GM12878 (cell line): ENCODE measurements at regions not wholly inside any gene's neighbourhood (a gene's known extent, or its start where the extent isn't known, plus 50 kb on each side); places are given as distances from the start of the nearest gene placed in this dataset.

Experiments used
- ATAC-seq: fragments of 200-7000 bp; cut with Tn5 transposase; 3 replicates; pipeline ENCODE4 v1.9.1; 2020; ENCODE audit warnings: mild to moderate bottlenecking, moderate library complexity
- BruUV-seq: library from RNA; stranded (reverse); fragments of 400-500 nt; replicated peaks from 2 replicates; lab custom pipeline; 2021; lab: Mats Ljungman, UMichigan
- CTCF ChIA-PET: fragments of 300-600 bp; sonication (Branson Sonifier 250); formaldehyde crosslinking; extraction: SDS; loops from one replicate; lab custom pipeline; 2021; ENCODE audit warnings: inconsistent platforms; lab: Yijun Ruan, JAX
- POLR2A ChIA-PET: fragments of 350-600 bp; formaldehyde crosslinking; extraction: SDS; loops from one replicate; lab custom pipeline; 2021; ENCODE audit warnings: inconsistent platforms; lab: Charles Lee
- RAD21 ChIA-PET: fragments of 300-600 bp; sonication (Branson Sonifier 250); formaldehyde crosslinking; loops from one replicate; lab custom pipeline; 2023; ENCODE audit warnings: antibody characterized with exemption; ENCODE audit not compliant: unreplicated experiment; lab: Charles Lee
- SMC1A ChIA-PET: fragments of 300-600 bp; sonication (Branson Sonifier 250); formaldehyde crosslinking; loops from one replicate; lab custom pipeline; 2023; ENCODE audit not compliant: unreplicated experiment, uncharacterized antibody; lab: Charles Lee
- DNase-seq: peaks from one replicate; pipeline ENCODE4 v3.0.0-alpha.2; 2011; ENCODE audit warnings: low read depth, low spot score
- FAIRE-seq: peaks from 3 replicates; lab custom pipeline; 2011; peaks lifted over from hg19 to GRCh38; lab: Jason Lieb, UNC
- H2AFZ ChIP-seq: 2 replicates; pipeline ENCODE4 v1.6.0; 2011; ENCODE audit warnings: low read depth, low read length, control low read depth; ENCODE audit not compliant: control insufficient read depth
- H3K27ac ChIP-seq: 2 replicates; pipeline ENCODE4 v1.5.1; 2011; ENCODE audit warnings: control low read depth; ENCODE audit not compliant: control insufficient read depth, insufficient read depth
- H3K27me3 ChIP-seq, 2 experiments: replicated peaks in 1 of 2; 2 replicates each; pipeline versions ENCODE4 v1.6.0 to v1.6.1; 2011; ENCODE audit warnings: low read length in 1 of 2; ENCODE audit not compliant: control insufficient read depth in 2 of 2, insufficient read depth in 2 of 2
- H3K36me3 ChIP-seq, 2 experiments: 2 replicates each; pipeline ENCODE4 v1.5.1; 2011; ENCODE audit warnings: low read length in 1 of 2; ENCODE audit not compliant: control insufficient read depth in 2 of 2, insufficient read depth in 2 of 2
- H3K4me1 ChIP-seq: 2 replicates; pipeline ENCODE4 v1.6.1; 2011; ENCODE audit warnings: mild to moderate bottlenecking, low read length, moderate library complexity, mixed read lengths; ENCODE audit not compliant: control insufficient read depth, insufficient read depth
- H3K4me2 ChIP-seq: 2 replicates; pipeline ENCODE4 v1.6.0; 2011; ENCODE audit warnings: control low read depth; ENCODE audit not compliant: control insufficient read depth, insufficient read depth
- H3K4me3 ChIP-seq: fragments of 200-600 bp; sonication (generic); 2 replicates; pipeline ENCODE4 v1.5.1; 2016
- H3K79me2 ChIP-seq: 2 replicates; pipeline ENCODE4 v1.6.0; 2011; ENCODE audit warnings: low read length; ENCODE audit not compliant: control insufficient read depth, insufficient read depth
- H3K9ac ChIP-seq: 2 replicates; pipeline ENCODE4 v1.8.0; 2011; ENCODE audit warnings: low read length, control low read depth, mixed read lengths; ENCODE audit not compliant: control insufficient read depth, insufficient read depth
- H3K9me3 ChIP-seq: replicated peaks from 3 replicates; pipeline ENCODE4 v1.5.1; 2011; ENCODE audit warnings: mild to moderate bottlenecking, low read length; ENCODE audit not compliant: control insufficient read depth, insufficient read depth
- H4K20me1 ChIP-seq: 2 replicates; pipeline ENCODE4 v1.6.0; 2011; ENCODE audit not compliant: control insufficient read depth, insufficient read depth
- ATF3 ChIP-seq: IDR thresholded peaks from 2 replicates; pipeline ENCODE4 v1.6.1; 2011; ENCODE audit warnings: low read depth, mild to moderate bottlenecking, low read length, moderate library complexity, borderline replicate concordance; ENCODE audit errors: extremely low read depth
- ATF7 ChIP-seq: fragments of 450-650 bp; IDR thresholded peaks from 2 replicates; pipeline ENCODE4 v1.6.1; 2016; ENCODE audit warnings: low read depth, mild to moderate bottlenecking
- BHLHE40 ChIP-seq, 2 experiments: fragments of 450-650 bp in 1 of 2; IDR thresholded peaks; 2 replicates each; pipeline ENCODE4 v1.6.1; 2011 to 2017; ENCODE audit warnings: low read depth in 2 of 2, borderline replicate concordance in 1 of 2, improper control_type of control experiment in 1 of 2, low read length in 1 of 2, mild to moderate bottlenecking in 1 of 2
- CHD4 ChIP-seq: fragments of 200-600 bp; sonication (generic); IDR thresholded peaks from 2 replicates; pipeline ENCODE4 v1.6.1; 2016; ENCODE audit warnings: mild to moderate bottlenecking
- FOS ChIP-seq: IDR thresholded peaks from 3 replicates; pipeline ENCODE4 v1.6.1; 2011; ENCODE audit warnings: borderline replicate concordance; ENCODE audit not compliant: insufficient read length; ENCODE audit errors: extremely low read depth
- GATAD2B ChIP-seq: fragments of 450-650 bp; conservative IDR thresholded peaks from 2 replicates; pipeline ENCODE4 v1.6.1; 2017; ENCODE audit warnings: low read depth, mild to moderate bottlenecking, moderate library complexity
- NFXL1 ChIP-seq: fragments of 450-650 bp; IDR thresholded peaks from 2 replicates; pipeline ENCODE4 v1.6.1; 2017; ENCODE audit warnings: antibody characterized with exemption, mild to moderate bottlenecking, borderline replicate concordance
- NKRF ChIP-seq: fragments of 450-650 bp; conservative IDR thresholded peaks from 2 replicates; pipeline ENCODE4 v1.6.1; 2017; ENCODE audit warnings: mild to moderate bottlenecking, moderate library complexity
- RCOR1 ChIP-seq: conservative IDR thresholded peaks from 2 replicates; pipeline ENCODE4 v1.6.1; 2012; ENCODE audit warnings: low read depth, low read length, improper control_type of control experiment
- SMARCA5 ChIP-seq: fragments of 450-650 bp; IDR thresholded peaks from 2 replicates; pipeline ENCODE4 v1.6.1; 2017; ENCODE audit warnings: mild to moderate bottlenecking
- SREBF2 ChIP-seq: IDR thresholded peaks from 2 replicates; pipeline ENCODE4 v1.6.1; 2012; ENCODE audit warnings: mild to moderate bottlenecking, low read length
- TCF7 ChIP-seq: IDR thresholded peaks from 2 replicates; pipeline ENCODE4 v1.6.1; 2014; ENCODE audit warnings: antibody characterized with exemption, borderline replicate concordance
- ZNF24 ChIP-seq: fragments of 450-650 bp; IDR thresholded peaks from 2 replicates; pipeline ENCODE4 v1.6.1; 2017; ENCODE audit warnings: antibody characterized with exemption, mild to moderate bottlenecking
- ZNF274 ChIP-seq: IDR thresholded peaks from one replicate; pipeline ENCODE4 v1.8.0; 2011; ENCODE audit not compliant: insufficient read length, insufficient read depth
- ZNF384 ChIP-seq: IDR thresholded peaks from 2 replicates; pipeline ENCODE4 v1.6.1; 2012; ENCODE audit warnings: low read depth, mild to moderate bottlenecking, low read length, improper control_type of control experiment, borderline replicate concordance
- ZNF622 ChIP-seq: fragments of 450-650 bp; IDR thresholded peaks from 2 replicates; pipeline ENCODE4 v1.6.1; 2017; ENCODE audit warnings: mild to moderate bottlenecking, inconsistent platforms
- WGBS: methylation state at CpG from one replicate; pipeline ENCODE4 v1.1.6; 2016; ENCODE audit warnings: low lambda C conversion rate; ENCODE audit not compliant: insufficient replicate concordance, insufficient coverage; ENCODE audit errors: missing lambda C conversion rate; 5-methylcytosine and 5-hydroxymethylcytosine counted together
- in situ Hi-C: fragments of 300-500 bp; cut with MboI; formaldehyde crosslinking; loops from 9 replicates; pipeline ENCODE4 v1.14.3; 2018; ENCODE audit warnings: mixed read lengths
- intact Hi-C: fragments of 100-400 bp; cut with micrococcal nuclease; formaldehyde crosslinking; loops from one replicate; pipeline ENCODE4 v1.14.2; 2022; ENCODE audit not compliant: unreplicated experiment
- TF ChIP-seq, protein P1 (sequence below): IDR thresholded peaks from 2 replicates; pipeline ENCODE4 v1.6.1; 2011; ENCODE audit warnings: borderline replicate concordance, low read depth, mild to moderate bottlenecking, moderate library complexity, mixed read lengths, low read length; ENCODE audit not compliant: insufficient read depth; ENCODE audit errors: extremely low read length

DNA sequence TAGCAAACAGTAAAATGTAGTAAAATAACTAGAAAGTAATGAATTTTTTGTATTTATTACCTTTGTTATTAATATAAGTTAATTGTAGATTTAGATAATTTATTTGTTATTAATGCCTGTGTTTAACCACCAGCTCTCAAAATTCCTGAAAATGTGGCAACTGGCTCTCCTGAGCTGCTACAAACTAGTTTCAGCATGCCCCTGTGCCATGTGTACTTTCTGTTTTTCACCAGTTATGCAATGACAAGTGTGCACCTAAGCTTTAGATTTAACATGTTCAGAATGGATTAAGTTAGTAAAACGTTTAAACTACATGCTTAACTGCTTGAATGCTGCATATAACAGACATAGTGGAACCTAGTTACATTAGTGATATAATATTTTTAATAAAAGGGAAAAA lies 88.1 kb downstream of the POSTN start (continued):
- TF ChIP-seq ZNF274 (no peak), ZNF384 (no peak)

DNA sequence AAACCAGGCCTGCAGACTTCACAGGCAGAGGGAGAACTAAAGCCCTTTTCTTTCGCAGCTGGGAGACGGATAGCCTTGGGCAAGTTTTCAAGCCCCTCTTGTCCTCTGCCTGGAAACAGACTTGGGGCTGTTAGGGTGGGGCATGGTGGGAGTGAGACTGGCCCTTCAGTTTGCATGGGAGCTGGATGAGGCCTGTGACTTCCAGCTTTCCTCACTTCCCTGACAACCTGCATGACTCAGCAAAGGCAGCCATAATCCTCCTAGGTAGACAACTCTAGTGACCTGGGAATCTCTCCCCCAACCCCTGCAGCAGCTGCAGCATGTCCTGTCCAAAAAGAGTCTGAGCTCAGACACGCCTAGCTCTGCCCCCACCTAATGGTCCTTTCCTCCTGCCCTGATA lies 93.0 kb downstream of the POSTN start:
- H2AFZ ChIP-seq = no peak overlapping the region
- DNase-seq (no peak), ATAC-seq (no peak), FAIRE-seq (no peak)
- in situ Hi-C loops (no loop called here), intact Hi-C loops (no loop called here)
- no peak overlapping the region for H3K27ac ChIP-seq
- ChIA-PET POLR2A (no interaction called here), RAD21 (no interaction called here), CTCF (no interaction called here), SMC1A (no interaction called here)
- no peaks in the 10 kb centered on the region for H3K27me3 ChIP-seq
- no peak for TF ChIP-seq FOS
- no peak for TF ChIP-seq SREBF2
- TF ChIP-seq SMARCA5 = no peak
- TF ChIP-seq NKRF = no peak
- TF ChIP-seq ATF3 = no peak
- no peak for TF ChIP-seq RCOR1
- TF ChIP-seq TCF7 = no peak
- no peak for TF ChIP-seq GATAD2B
- TF ChIP-seq, protein P1, sequence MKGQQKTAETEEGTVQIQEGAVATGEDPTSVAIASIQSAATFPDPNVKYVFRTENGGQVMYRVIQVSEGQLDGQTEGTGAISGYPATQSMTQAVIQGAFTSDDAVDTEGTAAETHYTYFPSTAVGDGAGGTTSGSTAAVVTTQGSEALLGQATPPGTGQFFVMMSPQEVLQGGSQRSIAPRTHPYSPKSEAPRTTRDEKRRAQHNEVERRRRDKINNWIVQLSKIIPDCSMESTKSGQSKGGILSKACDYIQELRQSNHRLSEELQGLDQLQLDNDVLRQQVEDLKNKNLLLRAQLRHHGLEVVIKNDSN = no peak
- TF ChIP-seq NFXL1 = no peak
- TF ChIP-seq ZNF622 = no peak
- TF ChIP-seq ZNF24 = no peak
- TF ChIP-seq CHD4 = no peak
- TF ChIP-seq BHLHE40 (IDR thresholded peaks at IDR 0.05; ENCODE audit: borderline replicate concordance in 1 of 2, low read depth in 2 of 2, low read length in 1 of 2) = no peak
- no peak for TF ChIP-seq ATF7
- H3K4me3 ChIP-seq = no peak overlapping the region
- WGBS = 57% methylated on average over 3 of the region's 3 CpGs
- H4K20me1 ChIP-seq = no peaks in the 10 kb centered on the region
- H3K36me3 ChIP-seq = no peaks in the 10 kb centered on the region
- H3K9me3 ChIP-seq = no peaks in the 10 kb centered on the region
- no peaks in the 10 kb centered on the region for H3K4me1 ChIP-seq
- H3K79me2 ChIP-seq = no peaks in the 10 kb centered on the region
- H3K9ac ChIP-seq = no peak overlapping the region
- BruUV-seq = no TSS peak
- no peak overlapping the region for H3K4me2 ChIP-seq
